ENCODE measurements at regions not wholly inside any gene's neighbourhood (a gene's known extent, or its start where the extent isn't known, plus 50 kb on each side); places are given as distances from the start of the nearest gene placed in this dataset.

- DNase-seq (ENCODE audit: low read depth), result no peak
These were observed 134.5 kb downstream of the VEGFA start for GRCh38 chr6:43904311-43905123.

- DNase-seq (ENCODE audit: low read depth), result no peak
These were observed 133.8 kb downstream of the VEGFA start for GRCh38 chr6:43903739-43904290.

- no peak for DNase-seq (ENCODE audit: low read depth)
These were observed 131.8 kb downstream of the VEGFA start for GRCh38 chr6:43901733-43902230.

GRCh38 chr6:43900916-43901732 lies 131.1 kb downstream of the VEGFA start:
- no peak for DNase-seq (ENCODE audit: low read depth)

- no peak for DNase-seq (ENCODE audit: low read depth)
These were observed 130.5 kb downstream of the VEGFA start for GRCh38 chr6:43900560-43900915.

- DNase-seq (ENCODE audit: low read depth), result no peak
These were observed 129.8 kb downstream of the VEGFA start for GRCh38 chr6:43899830-43900229.

GRCh38 chr6:43898358-43899131 lies 128.5 kb downstream of the VEGFA start:
- no peak for DNase-seq (ENCODE audit: low read depth)

- DNase-seq (ENCODE audit: low read depth), result no peak
These were observed 127.7 kb downstream of the VEGFA start for GRCh38 chr6:43897571-43898302.

- DNase-seq (ENCODE audit: low read depth), result no peak
These were observed 126.6 kb downstream of the VEGFA start for GRCh38 chr6:43896329-43897255.

GRCh38 chr6:43895656-43896328 lies 125.8 kb downstream of the VEGFA start:
- DNase-seq (ENCODE audit: low read depth), result no peak

- DNase-seq (ENCODE audit: low read depth), result no peak
These were observed 123.1 kb downstream of the VEGFA start for GRCh38 chr6:43893073-43893472.

GRCh38 chr6:43891072-43891870 lies 121.3 kb downstream of the VEGFA start:
- no peak for DNase-seq (ENCODE audit: low read depth)

- no peak for DNase-seq (ENCODE audit: low read depth)
These were observed 120.4 kb downstream of the VEGFA start for GRCh38 chr6:43890197-43891062.

- DNase-seq (ENCODE audit: low read depth), result no peak
These were observed 118.1 kb downstream of the VEGFA start for GRCh38 chr6:43887906-43888683.

- no peak for DNase-seq (ENCODE audit: low read depth)
These were observed 117.4 kb downstream of the VEGFA start for GRCh38 chr6:43887340-43887858.

GRCh38 chr6:43886717-43887339 lies 116.8 kb downstream of the VEGFA start:
- no peak for DNase-seq (ENCODE audit: low read depth)
